Body of pancreas (tissue), 4 donors: ENCODE measurements at regions not wholly inside any gene's neighbourhood (a gene's known extent, or its start where the extent isn't known, plus 50 kb on each side); places are given as distances from the start of the nearest gene placed in this dataset.
"Not testable (repeated sequence)": the region's sequence is repeated elsewhere in the genome, so short reads cannot be mapped to it uniquely, and the experiment has no call there.

Experiments used
- ATAC-seq: fragments of 150-250 bp; one replicate; pipeline ENCODE4 v1.9.1; 2016
- DNase-seq, 4 donors: peaks; one replicate each; pipeline ENCODE4 v3.0.0-alpha.2; 2019
- H3K27ac ChIP-seq, 4 donors: fragments of 200-600 bp; sonication (generic); 1 replicate in 3 of 4; 2 replicates in 1 of 4; pipeline versions ENCODE4 v1.5.1 to v1.6.1; 2016 to 2019; ENCODE audit warnings: mild to moderate bottlenecking in 1 of 4, mixed read lengths in 1 of 4, moderate library complexity in 1 of 4
- H3K27me3 ChIP-seq, 2 donors: fragments of 200-600 bp; sonication (generic); one replicate each; pipeline ENCODE4 v1.6.0; 2016; ENCODE audit warnings: mild to moderate bottlenecking in 1 of 2
- H3K36me3 ChIP-seq, 2 donors: fragments of 200-600 bp; sonication (generic); replicated peaks in 1 of 2; 2 replicates each; pipeline ENCODE4 v1.5.1; 2016; ENCODE audit warnings: low read depth in 2 of 2; ENCODE audit not compliant: insufficient read depth in 1 of 2
- H3K4me1 ChIP-seq: fragments of 200-600 bp; sonication (generic); one replicate; pipeline ENCODE4 v1.6.0; 2016
- H3K4me3 ChIP-seq, 2 donors: fragments of 200-600 bp; sonication (generic); 1 replicate in 1 of 2; 2 replicates in 1 of 2; pipeline ENCODE4 v1.5.1; 2016 to 2019
- H3K9me3 ChIP-seq, 3 donors: fragments of 200-600 bp; sonication (generic); 1 replicate in 2 of 3; 2 replicates in 1 of 3; pipeline ENCODE4 v1.5.1; 2016
- POLR2A ChIP-seq, 3 donors: fragments of 450-650 bp; IDR thresholded peaks; one replicate each; pipeline ENCODE4 v1.6.1; 2016; ENCODE audit warnings: antibody characterized with exemption in 3 of 3, mild to moderate bottlenecking in 2 of 3
- WGBS, 2 donors: methylation state at CpG; one replicate each; pipeline ENCODE4 v1.1.5; 2017; 5-methylcytosine and 5-hydroxymethylcytosine counted together
- intact Hi-C: fragments of 100-400 bp; cut with DNase I; formaldehyde crosslinking; loops from one replicate; pipeline ENCODE4 v1.15.1; 2023
- TF ChIP-seq, protein P1 (sequence below), 7 experiments: fragments of 450-650 bp in 4 of 7; fragments of 200-600 bp in 3 of 7; sonication (generic) in 3 of 7; IDR thresholded peaks; one replicate each; pipeline ENCODE4 v1.5.1; 2016 to 2019; ENCODE audit warnings: antibody characterized with exemption in 7 of 7

DNA sequence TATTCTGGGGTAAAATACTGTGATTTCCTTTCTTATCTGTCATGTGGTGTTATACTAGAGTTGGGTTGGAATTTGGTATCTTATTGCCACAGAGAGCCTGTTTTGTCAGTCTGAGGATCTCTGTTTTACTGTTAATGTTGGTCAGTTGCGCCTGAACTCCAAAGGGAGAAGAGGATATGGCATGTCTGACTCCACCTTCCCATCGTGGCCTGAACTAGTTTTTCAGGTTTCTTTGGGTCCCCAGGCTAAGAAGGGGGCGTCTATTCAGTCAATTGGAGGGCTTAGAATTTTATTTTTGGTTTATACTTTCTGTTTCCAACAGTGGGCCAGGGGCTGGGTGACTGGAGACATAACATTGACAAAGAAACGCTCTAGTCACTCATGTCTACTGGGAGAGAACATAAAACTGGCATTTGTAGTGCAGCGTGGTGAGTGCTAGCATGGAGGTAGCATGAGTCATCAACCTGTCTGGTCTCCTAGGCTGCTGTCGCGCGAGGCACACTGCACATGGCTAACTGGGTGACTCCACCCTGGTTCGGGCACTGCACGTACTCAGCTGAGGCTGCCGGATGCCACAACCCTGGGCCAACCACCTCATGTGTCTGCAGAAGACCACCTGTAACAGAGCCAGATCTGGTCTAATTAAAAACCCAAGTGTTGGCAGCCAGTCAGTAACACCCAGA lies 120.1 kb upstream of the OR9Q1 start:
- Histone ChIP-seq H3K27me3 (no peaks in the 10 kb centered on the region), H3K4me1 (no peaks in the 10 kb centered on the region), H3K9me3 (no peaks in the 10 kb centered on the region), H3K36me3 (no peaks in the 10 kb centered on the region), H3K27ac (no peak overlapping the region), H3K4me3 (no peak overlapping the region)
- TF ChIP-seq POLR2A (IDR thresholded peaks at IDR 0.05): no peak
- TF ChIP-seq, protein P1, sequence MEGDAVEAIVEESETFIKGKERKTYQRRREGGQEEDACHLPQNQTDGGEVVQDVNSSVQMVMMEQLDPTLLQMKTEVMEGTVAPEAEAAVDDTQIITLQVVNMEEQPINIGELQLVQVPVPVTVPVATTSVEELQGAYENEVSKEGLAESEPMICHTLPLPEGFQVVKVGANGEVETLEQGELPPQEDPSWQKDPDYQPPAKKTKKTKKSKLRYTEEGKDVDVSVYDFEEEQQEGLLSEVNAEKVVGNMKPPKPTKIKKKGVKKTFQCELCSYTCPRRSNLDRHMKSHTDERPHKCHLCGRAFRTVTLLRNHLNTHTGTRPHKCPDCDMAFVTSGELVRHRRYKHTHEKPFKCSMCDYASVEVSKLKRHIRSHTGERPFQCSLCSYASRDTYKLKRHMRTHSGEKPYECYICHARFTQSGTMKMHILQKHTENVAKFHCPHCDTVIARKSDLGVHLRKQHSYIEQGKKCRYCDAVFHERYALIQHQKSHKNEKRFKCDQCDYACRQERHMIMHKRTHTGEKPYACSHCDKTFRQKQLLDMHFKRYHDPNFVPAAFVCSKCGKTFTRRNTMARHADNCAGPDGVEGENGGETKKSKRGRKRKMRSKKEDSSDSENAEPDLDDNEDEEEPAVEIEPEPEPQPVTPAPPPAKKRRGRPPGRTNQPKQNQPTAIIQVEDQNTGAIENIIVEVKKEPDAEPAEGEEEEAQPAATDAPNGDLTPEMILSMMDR (IDR thresholded peaks at IDR 0.05): no peak
- WGBS, 2 donors: 56 to 63% methylated on average over 8 to 11 of the region's 11 CpGs
- DNase-seq: peak; percentile 14 to 51 (median 37)
- peak; percentile 56 for ATAC-seq
- intact Hi-C loops: no loop called here

DNA sequence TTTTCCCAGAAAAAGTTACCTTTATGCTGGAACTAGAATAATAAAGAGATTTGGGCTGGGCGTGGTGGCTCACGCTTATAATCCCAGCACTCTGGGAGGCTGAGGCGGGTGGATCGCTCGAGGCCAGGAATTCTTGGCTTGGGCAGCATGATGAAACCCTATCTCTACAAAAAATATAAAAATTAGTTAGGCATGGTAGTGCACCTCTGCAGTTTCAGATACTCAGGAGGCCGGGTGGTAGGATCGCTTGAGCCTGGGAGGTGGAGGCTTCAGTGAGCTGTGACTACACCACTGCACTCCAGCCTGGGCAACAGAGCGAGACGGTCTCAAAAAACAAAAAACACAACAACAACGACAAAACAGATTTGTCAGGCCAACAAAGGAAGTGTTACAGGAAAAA lies 119.3 kb upstream of the OR9Q1 start:
- H3K27ac ChIP-seq: no peak overlapping the region

DNA sequence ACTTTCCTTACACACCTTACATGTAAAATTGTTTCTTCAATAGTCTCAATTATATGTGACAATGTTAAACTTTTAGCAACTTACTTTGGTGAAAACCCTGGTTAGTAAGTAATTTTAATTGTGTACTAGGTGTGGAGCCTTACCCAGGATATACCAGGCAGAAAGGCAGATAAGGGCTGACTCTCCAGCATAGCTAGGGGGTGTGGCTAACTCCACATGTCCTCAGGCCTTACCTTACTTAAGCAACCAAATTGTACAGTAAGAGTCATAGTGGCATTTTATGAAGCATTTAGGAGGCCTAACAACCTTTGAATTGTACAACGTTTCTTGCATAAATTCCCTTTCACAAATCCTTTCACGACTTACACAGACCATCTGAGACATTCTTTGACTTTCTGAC lies 118.2 kb upstream of the OR9Q1 start:
- TF ChIP-seq POLR2A (IDR thresholded peaks at IDR 0.05): no peak
- TF ChIP-seq, protein P1 (IDR thresholded peaks at IDR 0.05): no peak
- DNase-seq (no peak), ATAC-seq (no peak)
- intact Hi-C loops: no loop called here
- WGBS, 2 donors: 81% methylated on average over 2 of the region's 2 CpGs
- no peak overlapping the region for H3K4me3 ChIP-seq
- no peaks in the 10 kb centered on the region for H3K9me3 ChIP-seq
- H3K36me3 ChIP-seq: no peaks in the 10 kb centered on the region
- no peaks in the 10 kb centered on the region for H3K27me3 ChIP-seq
- no peak overlapping the region for H3K27ac ChIP-seq
- no peaks in the 10 kb centered on the region for H3K4me1 ChIP-seq

More for the DNA sequence above, 119.3 kb upstream of the OR9Q1 start:
- Histone ChIP-seq H3K4me1 (no peaks in the 10 kb centered on the region), H3K4me3 (no peak overlapping the region), H3K9me3 (no peaks in the 10 kb centered on the region), H3K27me3 (no peaks in the 10 kb centered on the region), H3K36me3 (no peaks in the 10 kb centered on the region)
- DNase-seq: no peak
- WGBS, 2 donors: 78 to 83% methylated on average over 10 of the region's 10 CpGs
- ATAC-seq: no peak
- intact Hi-C loops: no loop called here
- TF ChIP-seq, protein P1 (IDR thresholded peaks at IDR 0.05): no peak
- TF ChIP-seq POLR2A (IDR thresholded peaks at IDR 0.05): no peak

- intact Hi-C loops, ATAC-seq, H3K27me3 ChIP-seq, DNase-seq, H3K4me1 ChIP-seq, H3K9me3 ChIP-seq, H3K27ac ChIP-seq, H3K36me3 ChIP-seq, H3K4me3 ChIP-seq: not testable (repeated sequence)
- 73 to 88% methylated on average over 2 of the region's 2 CpGs for WGBS, 2 donors
Measured at GRCh38 chr11:57908399-57908798, 115.3 kb upstream of the OR9Q1 start.

- ATAC-seq: not testable (repeated sequence)
- 65 to 69% methylated on average over 4 of the region's 4 CpGs for WGBS, 2 donors
Measured at GRCh38 chr11:57911522-57911921, 112.2 kb upstream of the OR9Q1 start.

More at GRCh38 chr11:57911522-57911921, 112.2 kb upstream of the OR9Q1 start:
- H3K27ac ChIP-seq, H3K9me3 ChIP-seq, H3K4me1 ChIP-seq, H3K4me3 ChIP-seq, DNase-seq, H3K36me3 ChIP-seq, intact Hi-C loops, H3K27me3 ChIP-seq: not testable (repeated sequence)
